KMS-11 (cell line): ENCODE measurements at regions not wholly inside any gene's neighbourhood (a gene's known extent, or its start where the extent isn't known, plus 50 kb on each side); places are given as distances from the start of the nearest gene placed in this dataset.
"Not testable (repeated sequence)": the region's sequence is repeated elsewhere in the genome, so short reads cannot be mapped to it uniquely, and the experiment has no call there.

Experiments
- H2AFZ ChIP-seq: fragments of 200-600 bp; sonication (generic); 2 replicates; pipeline ENCODE4 v1.6.1; 2016; ENCODE audit warnings: antibody characterized with exemption, mixed run types, low read depth
- H3K27ac ChIP-seq: fragments of 200-600 bp; sonication (generic); 2 replicates; pipeline ENCODE4 v1.6.1; 2016; ENCODE audit warnings: mild to moderate bottlenecking, mixed run types
- H3K27me3 ChIP-seq: fragments of 200-600 bp; sonication (generic); 2 replicates; pipeline ENCODE4 v1.6.1; 2017; ENCODE audit warnings: mild to moderate bottlenecking, low read depth, mixed run types, moderate library complexity; ENCODE audit not compliant: insufficient read depth
- H3K36me3 ChIP-seq: fragments of 200-600 bp; sonication (generic); 2 replicates; pipeline ENCODE4 v1.6.1; 2017; ENCODE audit warnings: mild to moderate bottlenecking, mixed run types; ENCODE audit not compliant: insufficient read depth
- H3K4me1 ChIP-seq: fragments of 200-600 bp; sonication (generic); 2 replicates; pipeline ENCODE4 v1.6.1; 2016; ENCODE audit warnings: mild to moderate bottlenecking, low read depth, mixed run types; ENCODE audit not compliant: poor library complexity, severe bottlenecking
- H3K4me2 ChIP-seq: fragments of 200-600 bp; sonication (generic); 2 replicates; pipeline ENCODE4 v1.7.0; 2016; ENCODE audit warnings: mild to moderate bottlenecking, mixed run types
- H3K4me3 ChIP-seq: fragments of 200-600 bp; sonication (generic); IDR thresholded peaks from 2 replicates; pipeline ENCODE4 v1.6.1; 2017; ENCODE audit warnings: low read depth, low read length, mixed read lengths; ENCODE audit not compliant: insufficient read depth
- H3K79me2 ChIP-seq: fragments of 200-600 bp; sonication (generic); 2 replicates; pipeline ENCODE4 v1.6.1; 2016; ENCODE audit warnings: low read depth, mixed run types; ENCODE audit not compliant: insufficient read depth
- H3K9ac ChIP-seq: fragments of 200-600 bp; sonication (generic); 2 replicates; pipeline ENCODE4 v1.6.1; 2016; ENCODE audit warnings: mild to moderate bottlenecking, mixed run types
- H4K20me1 ChIP-seq: fragments of 200-600 bp; sonication (generic); 2 replicates; pipeline ENCODE4 v1.6.1; 2016; ENCODE audit warnings: mild to moderate bottlenecking, mixed run types; ENCODE audit not compliant: insufficient read depth
- CTCF ChIP-seq: fragments of 200-600 bp; sonication (generic); conservative IDR thresholded peaks from 2 replicates; pipeline ENCODE4 v1.6.1; 2017; ENCODE audit warnings: low read depth, mild to moderate bottlenecking, antibody characterized with exemption, low read length, moderate library complexity, mixed read lengths

GRCh38 chrX:733961-734360 lies 103.4 kb downstream of the SHOX start:
- no peak for TF ChIP-seq CTCF
- Histone ChIP-seq H3K9ac (no peak overlapping the region), H3K36me3 (no peaks in the 10 kb centered on the region), H3K4me2 (no peak overlapping the region), H4K20me1 (no peaks in the 10 kb centered on the region), H3K4me1 (no peaks in the 10 kb centered on the region), H3K4me3 (no peak overlapping the region), H3K27me3 (no peaks in the 10 kb centered on the region), H3K27ac (no peak overlapping the region), H2AFZ (no peak overlapping the region), H3K79me2 (no peaks in the 10 kb centered on the region)

DNA sequence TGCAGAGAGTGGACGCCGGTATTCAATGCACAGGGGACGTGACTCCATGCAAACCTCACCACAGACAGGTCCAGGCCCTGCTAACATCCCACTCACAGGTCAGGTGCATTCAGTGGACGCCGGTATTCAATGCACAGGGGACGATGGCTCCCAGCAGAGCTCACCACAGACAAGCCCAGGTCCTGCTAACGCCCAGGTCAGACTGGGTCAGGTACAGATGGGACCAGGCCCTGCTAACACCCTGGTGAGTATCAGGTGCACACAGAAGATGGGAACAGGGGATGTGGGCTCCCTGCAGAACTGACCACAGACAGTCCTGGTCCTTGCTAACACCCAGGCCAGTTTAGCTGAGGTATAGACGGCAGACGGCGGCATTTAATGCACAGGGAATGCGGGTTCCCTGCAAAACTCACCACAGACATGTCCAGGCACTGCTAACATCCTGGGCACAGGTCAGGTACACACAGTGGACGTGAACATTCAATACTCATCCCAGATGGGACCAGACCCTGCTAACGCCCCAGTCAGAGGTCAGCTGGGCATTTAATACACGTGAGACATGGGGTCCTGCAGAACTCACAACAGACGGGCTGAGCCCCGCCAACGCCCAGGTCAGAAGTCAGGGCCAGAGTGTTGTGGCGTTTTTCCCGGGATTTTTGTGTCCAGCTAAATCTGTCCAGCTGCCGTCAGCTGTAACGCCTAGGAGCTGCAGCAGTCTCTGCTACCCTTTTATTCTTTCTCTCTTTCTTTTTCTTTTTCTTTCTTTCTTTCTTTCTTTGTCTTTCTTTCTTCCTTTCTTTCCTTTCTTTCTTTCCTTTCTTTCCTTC lies 99.2 kb downstream of the SHOX start:
- H3K9ac ChIP-seq = no peak overlapping the region
- H3K27me3 ChIP-seq = no peaks in the 10 kb centered on the region
- no peak overlapping the region for H3K4me3 ChIP-seq
- H4K20me1 ChIP-seq = no peaks in the 10 kb centered on the region
- H2AFZ ChIP-seq = no peak overlapping the region
- no peaks in the 10 kb centered on the region for H3K36me3 ChIP-seq
- H3K27ac ChIP-seq = no peak overlapping the region
- no peaks in the 10 kb centered on the region for H3K4me1 ChIP-seq
- no peak for TF ChIP-seq CTCF
- no peaks in the 10 kb centered on the region for H3K79me2 ChIP-seq
- no peak overlapping the region for H3K4me2 ChIP-seq

- H3K79me2 ChIP-seq, H3K4me2 ChIP-seq, H3K4me1 ChIP-seq, H3K27me3 ChIP-seq, H3K27ac ChIP-seq, H3K4me3 ChIP-seq, H3K36me3 ChIP-seq, H4K20me1 ChIP-seq, H2AFZ ChIP-seq, H3K9ac ChIP-seq: not testable (repeated sequence)
Measured at GRCh38 chrX:729101-729500, 98.5 kb downstream of the SHOX start.

DNA sequence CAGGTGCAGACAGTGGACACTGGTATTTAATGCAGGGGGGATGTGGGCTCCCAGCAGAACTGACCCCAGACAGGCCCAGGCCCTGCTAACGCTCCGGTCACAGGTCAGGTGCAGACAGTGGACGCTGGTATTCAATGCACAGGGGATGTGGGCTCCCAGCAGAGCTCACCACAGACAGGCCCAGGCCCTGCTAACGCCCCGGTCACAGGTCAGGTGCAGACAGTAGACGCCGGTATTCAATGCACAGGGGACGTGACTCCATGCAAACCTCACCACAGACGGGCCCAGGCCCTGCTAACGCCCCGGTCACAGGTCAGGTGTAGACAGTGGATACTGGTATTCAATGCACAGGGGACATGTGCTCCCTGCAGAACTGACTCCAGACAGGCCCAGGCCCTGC lies 98.0 kb downstream of the SHOX start:
- H3K27me3 ChIP-seq, H2AFZ ChIP-seq, H3K79me2 ChIP-seq, H3K4me1 ChIP-seq, H3K27ac ChIP-seq, H3K36me3 ChIP-seq, H3K4me2 ChIP-seq, H4K20me1 ChIP-seq, H3K9ac ChIP-seq, H3K4me3 ChIP-seq: not testable (repeated sequence)

DNA sequence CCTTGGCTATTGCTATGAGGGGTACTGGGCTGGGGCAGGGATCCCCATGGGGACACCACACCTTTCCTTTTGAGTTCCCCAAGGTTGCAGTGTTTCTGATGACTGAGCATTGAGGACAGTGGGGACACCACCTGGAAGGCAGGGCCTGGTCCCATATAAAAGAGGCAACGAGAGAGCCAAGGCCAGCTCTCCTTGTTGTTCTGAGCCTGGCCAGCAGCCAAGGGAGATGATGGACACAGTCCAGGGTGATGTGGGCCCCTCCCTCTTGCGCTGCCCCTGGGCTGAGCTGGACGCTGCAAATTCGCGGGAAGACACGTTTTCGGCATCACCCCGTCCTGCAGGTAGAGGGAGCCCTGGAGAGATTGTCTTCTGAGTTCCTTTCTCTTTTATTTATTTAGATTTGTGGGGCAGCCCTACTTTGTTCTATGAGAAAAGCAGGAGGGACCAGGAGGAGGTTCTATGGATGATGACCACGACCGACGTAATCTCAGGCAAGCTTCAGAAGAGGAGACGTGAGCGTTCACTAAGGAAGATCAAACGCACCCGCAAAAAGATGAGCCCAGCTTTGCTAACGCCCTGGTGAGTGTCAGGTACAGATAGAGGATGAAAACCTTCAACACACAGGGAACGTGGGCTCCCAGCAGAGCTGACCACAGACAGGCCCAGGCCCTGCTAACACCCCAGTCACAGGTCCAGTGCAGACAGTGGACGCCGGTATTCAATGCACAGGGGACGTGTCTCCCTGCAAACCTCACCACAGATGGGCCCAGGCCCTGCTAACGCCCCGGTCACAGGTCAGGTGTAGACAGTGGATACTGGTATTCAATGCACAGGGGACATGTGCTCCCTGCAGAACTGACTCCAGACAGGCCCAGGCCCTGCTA lies 97.4 kb downstream of the SHOX start:
- no peak overlapping the region for H2AFZ ChIP-seq
- no peaks in the 10 kb centered on the region for H3K27me3 ChIP-seq
- no peaks in the 10 kb centered on the region for H3K36me3 ChIP-seq
- H4K20me1 ChIP-seq = no peaks in the 10 kb centered on the region
- no peak overlapping the region for H3K9ac ChIP-seq
- TF ChIP-seq CTCF = peak; percentile 36
- no peak overlapping the region for H3K4me2 ChIP-seq
- H3K4me3 ChIP-seq = no peak overlapping the region
- no peak overlapping the region for H3K27ac ChIP-seq
- no peaks in the 10 kb centered on the region for H3K79me2 ChIP-seq
- H3K4me1 ChIP-seq = no peaks in the 10 kb centered on the region
